GM23338 (cell line): ENCODE measurements at regions not wholly inside any gene's neighbourhood (a gene's known extent, or its start where the extent isn't known, plus 50 kb on each side); places are given as distances from the start of the nearest gene placed in this dataset.

Experiments used
- ATAC-seq: fragments of 200-7000 bp; cut with Tn5 transposase; 3 replicates; pipeline ENCODE4 v1.9.1; 2020
- DNase-seq: peaks from one replicate; pipeline ENCODE4 v3.0.0-alpha.2; 2015; ENCODE audit warnings: low spot score
- H2AFZ ChIP-seq: fragments of 200-600 bp; sonication (generic); 2 replicates; pipeline ENCODE4 v1.8.0; 2016; ENCODE audit warnings: antibody characterized with exemption, mild to moderate bottlenecking, moderate library complexity
- H3F3A ChIP-seq: fragments of 200-600 bp; sonication (generic); replicated peaks from 2 replicates; pipeline ENCODE4 v1.8.0; 2017; ENCODE audit warnings: antibody characterized with exemption, mixed run types, low read depth
- H3K27ac ChIP-seq: fragments of 200-600 bp; sonication (generic); 2 replicates; pipeline ENCODE4 v1.6.1; 2016; ENCODE audit warnings: low read depth
- H3K27me3 ChIP-seq: fragments of 200-600 bp; sonication (generic); 2 replicates; pipeline ENCODE4 v1.8.0; 2016; ENCODE audit warnings: mild to moderate bottlenecking, mixed run types, moderate library complexity; ENCODE audit not compliant: insufficient read depth
- H3K36me3 ChIP-seq: fragments of 200-600 bp; sonication (generic); 2 replicates; pipeline ENCODE4 v1.8.0; 2016; ENCODE audit warnings: mild to moderate bottlenecking; ENCODE audit not compliant: insufficient read depth
- H3K4me1 ChIP-seq: fragments of 200-600 bp; sonication (generic); 2 replicates; pipeline ENCODE4 v1.8.0; 2016; ENCODE audit warnings: mild to moderate bottlenecking, moderate library complexity; ENCODE audit not compliant: insufficient read depth
- H3K4me2 ChIP-seq: fragments of 200-600 bp; sonication (generic); 2 replicates; pipeline ENCODE4 v1.7.1; 2017; ENCODE audit warnings: mixed run types
- H3K4me3 ChIP-seq: fragments of 200-600 bp; sonication (generic); 2 replicates; pipeline ENCODE4 v1.6.1; 2016; ENCODE audit warnings: mixed run types
- H3K79me2 ChIP-seq: fragments of 200-600 bp; sonication (generic); replicated peaks from 2 replicates; pipeline ENCODE4 v1.8.0; 2017; ENCODE audit warnings: mild to moderate bottlenecking; ENCODE audit not compliant: insufficient read depth
- H3K9me2 ChIP-seq: fragments of 200-600 bp; sonication (generic); 2 replicates; pipeline ENCODE4 v1.8.0; 2017; ENCODE audit not compliant: insufficient read depth
- H4K20me1 ChIP-seq: fragments of 200-600 bp; sonication (generic); replicated peaks from 2 replicates; pipeline ENCODE4 v1.8.0; 2017; ENCODE audit warnings: mild to moderate bottlenecking; ENCODE audit not compliant: insufficient read depth
- H3K27ac Mint-ChIP-seq: 2 replicates; pipeline ENCODE4 v1.8.0; 2020; ENCODE audit warnings: inconsistent platforms, mild to moderate bottlenecking, moderate library complexity, mixed read lengths
- H3K27me3 Mint-ChIP-seq: 3 replicates; pipeline ENCODE4 v1.8.0; 2022; ENCODE audit warnings: low read depth, mild to moderate bottlenecking, moderate library complexity, mixed read lengths, inconsistent platforms; ENCODE audit not compliant: insufficient read depth, poor library complexity
- H3K36me3 Mint-ChIP-seq: 3 replicates; pipeline ENCODE4 v1.8.0; 2021; ENCODE audit warnings: low read depth, mild to moderate bottlenecking, inconsistent platforms, moderate library complexity, mixed read lengths
- H3K4me1 Mint-ChIP-seq: 3 replicates; pipeline ENCODE4 v1.8.0; 2020; ENCODE audit warnings: mild to moderate bottlenecking, inconsistent platforms, mixed read lengths
- H3K4me3 Mint-ChIP-seq: 3 replicates; pipeline ENCODE4 v1.8.0; 2021; ENCODE audit warnings: moderate library complexity, mild to moderate bottlenecking, inconsistent platforms, mixed read lengths
- H3K9me3 Mint-ChIP-seq: 3 replicates; pipeline ENCODE4 v1.8.0; 2020; ENCODE audit warnings: moderate library complexity, mild to moderate bottlenecking, inconsistent platforms, mixed read lengths
- CREB1 ChIP-seq: fragments of 250-450 bp; sonication (Bioruptor Pico); IDR thresholded peaks from 2 replicates; pipeline ENCODE4 v1.5.0; 2020; ENCODE audit warnings: low read depth, mild to moderate bottlenecking, moderate library complexity
- CTCF ChIP-seq, 2 experiments: fragments of 200-600 bp in 1 of 2; sonication (generic) in 1 of 2; conservative IDR thresholded peaks; 2 replicates each; pipeline versions ENCODE4 v1.5.1 to v1.6.1; 2016 to 2017; ENCODE audit warnings: antibody characterized with exemption in 2 of 2, low read depth in 2 of 2, mild to moderate bottlenecking in 2 of 2, moderate library complexity in 1 of 2
- ETS1 ChIP-seq: IDR thresholded peaks from 2 replicates; pipeline ENCODE4 v1.6.1; 2016; ENCODE audit warnings: antibody characterized with exemption
- EZH2 ChIP-seq: fragments of 200-600 bp; sonication (generic); IDR thresholded peaks from one replicate; pipeline ENCODE4 v1.8.0; 2017; ENCODE audit warnings: antibody characterized with exemption, mild to moderate bottlenecking, low read depth; ENCODE audit not compliant: unreplicated experiment
- EZH2phosphoT487 ChIP-seq: fragments of 200-600 bp; sonication (generic); IDR thresholded peaks from one replicate; pipeline ENCODE4 v1.8.1; 2018; ENCODE audit warnings: antibody characterized with exemption; ENCODE audit not compliant: unreplicated experiment
- JUNB ChIP-seq: IDR thresholded peaks from one replicate; pipeline ENCODE4 v1.6.1; 2016; ENCODE audit warnings: antibody characterized with exemption; ENCODE audit not compliant: unreplicated experiment
- NANOG ChIP-seq: IDR thresholded peaks from 2 replicates; pipeline ENCODE4 v1.6.1; 2016; ENCODE audit warnings: antibody characterized with exemption, borderline replicate concordance
- POLR2AphosphoS5 ChIP-seq: IDR thresholded peaks from 2 replicates; pipeline ENCODE4 v1.6.1; 2016; ENCODE audit warnings: antibody characterized with exemption, low read depth
- STAT1 ChIP-seq: IDR thresholded peaks from one replicate; pipeline ENCODE4 v1.6.1; 2016; ENCODE audit warnings: antibody characterized with exemption; ENCODE audit not compliant: unreplicated experiment
- ZNF114 ChIP-seq: fragments of 250-450 bp; sonication (Bioruptor Pico); IDR thresholded peaks from 2 replicates; pipeline ENCODE4 v1.5.0; 2020; ENCODE audit warnings: mild to moderate bottlenecking, moderate library complexity
- ZNF331 ChIP-seq: fragments of 250-450 bp; sonication (Bioruptor Pico); IDR thresholded peaks from 2 replicates; pipeline ENCODE4 v1.5.0; 2020; ENCODE audit warnings: low read depth, mild to moderate bottlenecking, moderate library complexity
- ZNF462 ChIP-seq: fragments of 250-450 bp; sonication (Bioruptor Pico); IDR thresholded peaks from 2 replicates; pipeline ENCODE4 v1.5.0; 2020; ENCODE audit warnings: mild to moderate bottlenecking, moderate library complexity
- TF ChIP-seq, protein P1 (sequence below): IDR thresholded peaks from one replicate; pipeline ENCODE4 v1.6.1; 2018; ENCODE audit warnings: antibody characterized with exemption; ENCODE audit not compliant: unreplicated experiment

GRCh38 chr2:153635494-153635893, 156.9 kb upstream of the RPRM start (continued):
- TF ChIP-seq CTCF (conservative IDR thresholded peaks at IDR 0.05; ENCODE audit: low read depth in 2 of 2), result no peak
- no peak for TF ChIP-seq ZNF462
- no peak for TF ChIP-seq EZH2

GRCh38 chr2:153641046-153641445, 162.5 kb upstream of the RPRM start:
- no peaks in the 10 kb centered on the region for H3K9me3 Mint-ChIP-seq
- no peaks in the 10 kb centered on the region for H3K36me3 ChIP-seq
- no peaks in the 10 kb centered on the region for H3K27me3 Mint-ChIP-seq
- no peak for ATAC-seq
- no peaks in the 10 kb centered on the region for H3K4me1 ChIP-seq
- no peak overlapping the region for H3K27ac ChIP-seq
- H3K27me3 ChIP-seq, result no peaks in the 10 kb centered on the region
- no peak overlapping the region for H3K4me3 Mint-ChIP-seq
- no peaks in the 10 kb centered on the region for H3K36me3 Mint-ChIP-seq
- H3K9me2 ChIP-seq, result no peaks in the 10 kb centered on the region
- DNase-seq, result no peak
- H3K4me2 ChIP-seq, result no peak overlapping the region
- no peaks in the 10 kb centered on the region for H3K79me2 ChIP-seq
- H2AFZ ChIP-seq, result no peak overlapping the region
- H3K27ac Mint-ChIP-seq, result no peak overlapping the region
- H3K4me3 ChIP-seq, result no peak overlapping the region
- H4K20me1 ChIP-seq, result no peaks in the 10 kb centered on the region
- no peaks in the 10 kb centered on the region for H3F3A ChIP-seq
- H3K4me1 Mint-ChIP-seq, result no peaks in the 10 kb centered on the region
- TF ChIP-seq NANOG (no peak), ZNF114 (no peak), ETS1 (no peak), POLR2AphosphoS5 (no peak), EZH2 (no peak), CREB1 (no peak), EZH2phosphoT487 (no peak), ZNF331 (CRISPR knock-in tag) (no peak), JUNB (no peak), STAT1 (no peak)
- TF ChIP-seq, protein P1, sequence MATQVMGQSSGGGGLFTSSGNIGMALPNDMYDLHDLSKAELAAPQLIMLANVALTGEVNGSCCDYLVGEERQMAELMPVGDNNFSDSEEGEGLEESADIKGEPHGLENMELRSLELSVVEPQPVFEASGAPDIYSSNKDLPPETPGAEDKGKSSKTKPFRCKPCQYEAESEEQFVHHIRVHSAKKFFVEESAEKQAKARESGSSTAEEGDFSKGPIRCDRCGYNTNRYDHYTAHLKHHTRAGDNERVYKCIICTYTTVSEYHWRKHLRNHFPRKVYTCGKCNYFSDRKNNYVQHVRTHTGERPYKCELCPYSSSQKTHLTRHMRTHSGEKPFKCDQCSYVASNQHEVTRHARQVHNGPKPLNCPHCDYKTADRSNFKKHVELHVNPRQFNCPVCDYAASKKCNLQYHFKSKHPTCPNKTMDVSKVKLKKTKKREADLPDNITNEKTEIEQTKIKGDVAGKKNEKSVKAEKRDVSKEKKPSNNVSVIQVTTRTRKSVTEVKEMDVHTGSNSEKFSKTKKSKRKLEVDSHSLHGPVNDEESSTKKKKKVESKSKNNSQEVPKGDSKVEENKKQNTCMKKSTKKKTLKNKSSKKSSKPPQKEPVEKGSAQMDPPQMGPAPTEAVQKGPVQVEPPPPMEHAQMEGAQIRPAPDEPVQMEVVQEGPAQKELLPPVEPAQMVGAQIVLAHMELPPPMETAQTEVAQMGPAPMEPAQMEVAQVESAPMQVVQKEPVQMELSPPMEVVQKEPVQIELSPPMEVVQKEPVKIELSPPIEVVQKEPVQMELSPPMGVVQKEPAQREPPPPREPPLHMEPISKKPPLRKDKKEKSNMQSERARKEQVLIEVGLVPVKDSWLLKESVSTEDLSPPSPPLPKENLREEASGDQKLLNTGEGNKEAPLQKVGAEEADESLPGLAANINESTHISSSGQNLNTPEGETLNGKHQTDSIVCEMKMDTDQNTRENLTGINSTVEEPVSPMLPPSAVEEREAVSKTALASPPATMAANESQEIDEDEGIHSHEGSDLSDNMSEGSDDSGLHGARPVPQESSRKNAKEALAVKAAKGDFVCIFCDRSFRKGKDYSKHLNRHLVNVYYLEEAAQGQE, result no peak
